Caco-2 (cell line): ENCODE measurements at regions not wholly inside any gene's neighbourhood (a gene's known extent, or its start where the extent isn't known, plus 50 kb on each side); places are given as distances from the start of the nearest gene placed in this dataset.
A peak's percentile ranks its signal among the peaks of the same experiment; 100 is the strongest.

Experiments
- BruUV-seq: library from RNA; stranded (reverse); fragments of 400-500 nt; replicated peaks from 2 replicates; lab custom pipeline; 2021; lab: Mats Ljungman, UMichigan
- CTCF ChIA-PET: fragments of 300-600 bp; sonication (Branson Sonifier 250); formaldehyde crosslinking; loops from one replicate; lab custom pipeline; 2022; ENCODE audit warnings: antibody characterized with exemption; lab: Charles Lee
- POLR2A ChIA-PET: fragments of 300-600 bp; sonication (Branson Sonifier 250); formaldehyde crosslinking; loops from one replicate; lab custom pipeline; 2022; ENCODE audit warnings: antibody characterized with exemption; lab: Charles Lee
- DNase-seq, 2 experiments: peaks; one replicate each; pipeline versions ENCODE4 v3.0.0 to v3.0.0-alpha.2; 2020 to 2022
- H3K27me3 ChIP-seq: replicated peaks from 2 replicates; pipeline ENCODE4 v1.6.0; 2011; ENCODE audit warnings: low read length; ENCODE audit not compliant: control insufficient read depth, insufficient read depth
- H3K36me3 ChIP-seq: 2 replicates; pipeline ENCODE4 v1.5.1; 2011; ENCODE audit warnings: low read length; ENCODE audit not compliant: control insufficient read depth, insufficient read depth
- H3K4me1 ChIP-seq: fragments of 250-450 bp; sonication (Bioruptor Pico); 2 replicates; pipeline ENCODE4 v1.5.1; 2020; ENCODE audit warnings: mild to moderate bottlenecking
- H3K4me3 ChIP-seq: 2 replicates; pipeline ENCODE4 v1.5.1; 2011; ENCODE audit warnings: low read depth, mild to moderate bottlenecking, control low read depth, low read length
- H3K9me3 ChIP-seq: fragments of 250-450 bp; sonication (Bioruptor Pico); 2 replicates; pipeline ENCODE4 v1.5.1; 2020; ENCODE audit warnings: mild to moderate bottlenecking, moderate library complexity
- H3K27ac Mint-ChIP-seq: one replicate; pipeline ENCODE4 v1.8.0; 2022; ENCODE audit warnings: mixed read lengths; ENCODE audit not compliant: unreplicated experiment
- H3K27me3 Mint-ChIP-seq: one replicate; pipeline ENCODE4 v1.8.0; 2022; ENCODE audit warnings: mixed read lengths; ENCODE audit not compliant: insufficient read depth, unreplicated experiment
- H3K36me3 Mint-ChIP-seq: one replicate; pipeline ENCODE4 v1.8.0; 2022; ENCODE audit warnings: mild to moderate bottlenecking, mixed read lengths; ENCODE audit not compliant: insufficient read depth, unreplicated experiment
- H3K4me1 Mint-ChIP-seq: one replicate; pipeline ENCODE4 v1.8.0; 2022; ENCODE audit warnings: low read depth, mixed read lengths; ENCODE audit not compliant: unreplicated experiment
- H3K4me3 Mint-ChIP-seq: one replicate; pipeline ENCODE4 v1.8.0; 2022; ENCODE audit warnings: mild to moderate bottlenecking, moderate library complexity, mixed read lengths; ENCODE audit not compliant: unreplicated experiment
- H3K9me3 Mint-ChIP-seq: one replicate; pipeline ENCODE4 v1.8.0; 2022; ENCODE audit warnings: mixed read lengths; ENCODE audit not compliant: unreplicated experiment
- CTCF ChIP-seq, 2 experiments: fragments of 200-600 bp in 1 of 2; IDR thresholded peaks; 1 replicate in 1 of 2; 2 replicates in 1 of 2; pipeline versions ENCODE4 v1.5.1 to v1.8.0; 2011 to 2022; ENCODE audit warnings: antibody characterized with exemption in 1 of 2, control low read depth in 1 of 2, inconsistent platforms in 1 of 2, low read depth in 1 of 2, low read length in 1 of 2, mild to moderate bottlenecking in 1 of 2, moderate library complexity in 1 of 2; ENCODE audit not compliant: insufficient read depth in 1 of 2, severe bottlenecking in 1 of 2, unreplicated experiment in 1 of 2
- intact Hi-C: fragments of 100-400 bp; cut with micrococcal nuclease; formaldehyde crosslinking; loops from one replicate; pipeline ENCODE4 v1.10.0; 2022; ENCODE audit not compliant: unreplicated experiment

GRCh38 chr3:59313365-59313764, 263.5 kb upstream of the CFAP20DC start:
- no peaks in the 10 kb centered on the region for H3K9me3 ChIP-seq
- H3K4me3 Mint-ChIP-seq = no peak overlapping the region
- no peaks in the 10 kb centered on the region for H3K36me3 Mint-ChIP-seq
- H3K4me1 ChIP-seq = no peaks in the 10 kb centered on the region
- peaks cover 4% of the 10 kb centered on the region for H3K4me1 Mint-ChIP-seq
- H3K36me3 ChIP-seq = no peaks in the 10 kb centered on the region
- intact Hi-C loops = loop anchor here (5.0 kb wide), 1 partner anchor 129 kb away; no protein-coding TSS in a partner anchor
- no peak overlapping the region for H3K27ac Mint-ChIP-seq
- ChIA-PET CTCF (interaction anchor here (0.6 to 1.1 kb wide), 4 partner anchors 127 to 567 kb away, joined by 3 to 11 read pairs (median 3); no protein-coding TSS in a partner anchor), POLR2A (no interaction called here)
- no peak overlapping the region for H3K4me3 ChIP-seq
- DNase-seq = peak; percentile 48 to 57
- peaks cover 7% of the 10 kb centered on the region for H3K9me3 Mint-ChIP-seq
- H3K27me3 ChIP-seq = no peaks in the 10 kb centered on the region
- peak; percentile 38 to 39 for TF ChIP-seq CTCF (IDR thresholded peaks at IDR 0.05; ENCODE audit: insufficient read depth in 1 of 2, low read depth in 1 of 2, low read length in 1 of 2, severe bottlenecking in 1 of 2, unreplicated experiment in 1 of 2)
- BruUV-seq = no TSS peak
- peaks cover 7% of the 10 kb centered on the region for H3K27me3 Mint-ChIP-seq

DNA sequence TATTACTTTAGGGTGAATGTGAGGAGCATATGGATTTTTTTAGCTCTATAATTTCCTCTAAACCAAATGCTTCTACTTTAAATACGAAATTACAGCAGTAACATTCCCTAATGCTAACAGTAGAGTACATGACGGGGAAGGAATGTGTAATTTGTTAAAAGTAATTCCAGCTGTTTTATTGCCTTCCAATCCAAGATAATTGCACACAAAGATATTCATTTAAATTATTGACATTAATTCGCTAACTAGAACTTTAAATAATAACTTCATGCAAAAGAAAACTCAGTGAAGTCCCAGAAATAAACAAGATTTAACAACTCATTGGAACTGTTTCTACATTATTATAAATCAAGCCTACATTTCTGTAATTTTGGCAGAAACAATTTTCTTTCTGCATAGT, 261.4 kb upstream of the CFAP20DC start:
- no TSS peak for BruUV-seq
- Mint-ChIP-seq H3K4me3 (no peak overlapping the region), H3K9me3 (peaks cover 7% of the 10 kb centered on the region), H3K4me1 (peaks cover 4% of the 10 kb centered on the region), H3K27me3 (peaks cover 7% of the 10 kb centered on the region), H3K27ac (no peak overlapping the region), H3K36me3 (no peaks in the 10 kb centered on the region)
- ChIA-PET POLR2A (no interaction called here), CTCF (interaction anchor here (0.7 kb wide), 1 partner anchor 356 kb away, joined by 3 read pairs; no protein-coding TSS in a partner anchor)
- no peaks in the 10 kb centered on the region for H3K9me3 ChIP-seq
- intact Hi-C loops = loop anchor here (5.0 kb wide), 1 partner anchor 131 kb away; no protein-coding TSS in a partner anchor
- no peak overlapping the region for H3K4me3 ChIP-seq
- H3K36me3 ChIP-seq = no peaks in the 10 kb centered on the region
- no peaks in the 10 kb centered on the region for H3K27me3 ChIP-seq
- TF ChIP-seq CTCF (IDR thresholded peaks at IDR 0.05; ENCODE audit: insufficient read depth in 1 of 2, low read depth in 1 of 2, low read length in 1 of 2, severe bottlenecking in 1 of 2, unreplicated experiment in 1 of 2) = no peak
- H3K4me1 ChIP-seq = no peaks in the 10 kb centered on the region
- no peak for DNase-seq

- POLR2A ChIA-PET = no interaction called here
- CTCF ChIA-PET = interaction anchor here (0.7 kb wide), 1 partner anchor 355 kb away, joined by 3 read pairs; no protein-coding TSS in a partner anchor
- Mint-ChIP-seq H3K27me3 (peaks cover 7% of the 10 kb centered on the region), H3K4me3 (no peak overlapping the region), H3K27ac (no peak overlapping the region), H3K36me3 (no peaks in the 10 kb centered on the region), H3K9me3 (peaks cover 7% of the 10 kb centered on the region), H3K4me1 (peaks cover 4% of the 10 kb centered on the region)
- TF ChIP-seq CTCF (IDR thresholded peaks at IDR 0.05; ENCODE audit: insufficient read depth in 1 of 2, low read depth in 1 of 2, low read length in 1 of 2, severe bottlenecking in 1 of 2, unreplicated experiment in 1 of 2) = no peak
- Histone ChIP-seq H3K4me1 (no peaks in the 10 kb centered on the region), H3K27me3 (no peaks in the 10 kb centered on the region), H3K36me3 (no peaks in the 10 kb centered on the region), H3K9me3 (no peaks in the 10 kb centered on the region), H3K4me3 (no peak overlapping the region)
- DNase-seq = no peak
- BruUV-seq = no TSS peak
- intact Hi-C loops = loop anchor here (5.0 kb wide), 1 partner anchor 132 kb away; no protein-coding TSS in a partner anchor
Observed at GRCh38 chr3:59310736-59311135, 260.9 kb upstream of the CFAP20DC start.
